ENCODE measurements at regions not wholly inside any gene's neighbourhood (a gene's known extent, or its start where the extent isn't known, plus 50 kb on each side); places are given as distances from the start of the nearest gene placed in this dataset.

DNA sequence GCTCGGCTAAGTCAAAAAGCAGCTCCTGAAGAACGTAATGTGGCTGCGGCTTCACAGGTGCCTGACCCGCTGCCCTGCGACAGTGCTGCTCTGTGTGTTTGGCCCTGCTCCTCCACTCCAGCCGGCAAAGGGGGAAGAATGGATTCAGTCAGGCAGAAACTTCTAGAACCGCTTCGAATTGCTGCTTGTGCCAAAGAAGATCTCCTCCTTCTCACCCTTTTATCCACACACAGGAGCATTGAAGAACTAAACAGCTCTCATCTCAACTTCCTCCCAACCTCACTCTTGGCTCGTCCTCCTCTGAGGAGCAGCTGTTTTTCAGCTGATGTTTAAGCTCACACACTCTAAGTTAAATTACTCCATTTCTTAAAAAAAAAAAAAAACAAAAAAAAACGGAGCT, 651.4 kb downstream of the INHBA start:
- Histone ChIP-seq H2AFZ (ENCODE audit: low read depth, low read length) (no peak overlapping the region), H3K27me3 (ENCODE audit: insufficient read depth, low read length) (no peaks in the 10 kb centered on the region), H3K4me3 (ENCODE audit: low read length) (no peak overlapping the region), H3K4me1 (ENCODE audit: insufficient read depth, low read length) (peaks cover 24% of the 10 kb centered on the region), H3K9me3 (ENCODE audit: low read length) (no peaks in the 10 kb centered on the region), H3K36me3 (ENCODE audit: insufficient read depth, low read length) (no peaks in the 10 kb centered on the region)

DNA sequence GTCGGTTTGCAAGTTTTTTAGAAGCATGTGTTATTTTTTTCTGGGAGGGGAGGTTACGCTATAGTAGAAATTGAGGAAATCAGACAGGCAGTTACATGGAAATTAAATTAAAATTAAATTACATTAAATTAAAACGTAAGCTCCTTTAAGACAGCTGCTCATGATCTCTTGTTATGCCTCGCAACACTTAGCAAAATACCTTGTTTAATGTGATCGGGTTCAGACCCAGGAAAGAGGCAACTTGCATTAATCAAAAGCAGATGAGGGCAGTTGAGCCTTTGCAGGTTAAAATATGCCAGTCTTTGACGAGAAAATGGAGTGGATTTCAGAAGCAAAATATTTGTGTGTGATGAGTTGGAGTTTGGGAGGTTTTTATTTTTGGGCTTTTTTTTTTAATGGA, 651.8 kb downstream of the INHBA start:
- H3K36me3 ChIP-seq (ENCODE audit: insufficient read depth, low read length), result no peaks in the 10 kb centered on the region
- H3K4me3 ChIP-seq (ENCODE audit: low read length), result no peak overlapping the region
- H2AFZ ChIP-seq (ENCODE audit: low read depth, low read length), result no peak overlapping the region
- peaks cover 24% of the 10 kb centered on the region for H3K4me1 ChIP-seq (ENCODE audit: insufficient read depth, low read length)
- no peaks in the 10 kb centered on the region for H3K27me3 ChIP-seq (ENCODE audit: insufficient read depth, low read length)
- no peaks in the 10 kb centered on the region for H3K9me3 ChIP-seq (ENCODE audit: low read length)

DNA sequence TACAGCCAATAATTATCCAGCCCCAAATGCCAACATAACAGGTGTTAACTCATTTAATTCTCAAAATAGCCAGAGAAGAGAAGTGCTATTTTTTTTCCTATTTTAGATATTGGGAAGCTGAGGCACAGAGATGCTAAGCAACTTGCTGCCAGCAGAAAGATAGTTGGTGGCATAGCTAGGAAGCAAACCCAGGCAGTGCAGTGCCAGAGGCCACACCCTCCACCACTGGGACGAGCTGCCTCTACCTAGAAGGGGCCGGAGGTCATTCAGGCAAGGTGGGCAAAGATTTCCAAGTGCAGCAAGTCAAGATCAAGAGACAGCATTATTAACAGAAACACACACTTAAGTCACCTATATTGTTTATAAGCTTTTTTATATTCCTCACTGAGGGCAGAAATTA, 654.1 kb downstream of the INHBA start:
- H3K4me3 ChIP-seq (ENCODE audit: low read length), result no peak overlapping the region
- H3K27me3 ChIP-seq (ENCODE audit: insufficient read depth, low read length), result no peaks in the 10 kb centered on the region
- peaks cover 24% of the 10 kb centered on the region for H3K4me1 ChIP-seq (ENCODE audit: insufficient read depth, low read length)
- peaks cover 3% of the 10 kb centered on the region for H3K9me3 ChIP-seq (ENCODE audit: low read length)
- no peaks in the 10 kb centered on the region for H3K36me3 ChIP-seq (ENCODE audit: insufficient read depth, low read length)
- no peak overlapping the region for H2AFZ ChIP-seq (ENCODE audit: low read depth, low read length)

DNA sequence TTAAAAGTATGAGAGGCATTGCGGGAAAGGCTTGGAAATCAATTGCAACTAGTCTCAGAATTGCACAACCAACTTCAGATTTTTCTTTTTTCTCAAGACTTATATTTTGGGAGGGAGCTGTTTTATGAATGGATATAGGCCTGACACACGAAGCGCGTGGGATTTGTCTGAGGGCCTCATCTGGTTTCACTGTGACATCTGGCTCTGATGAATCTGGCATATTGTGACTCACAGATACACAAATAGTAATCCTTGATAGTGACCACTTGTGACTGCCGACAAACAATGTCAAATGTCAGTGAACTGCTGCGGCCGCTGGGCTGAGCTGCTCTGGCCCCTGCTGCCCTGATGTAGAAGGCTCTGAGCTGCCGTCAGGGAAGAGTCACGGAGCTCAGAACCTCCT, 655.1 kb downstream of the INHBA start:
- H3K27me3 ChIP-seq (ENCODE audit: insufficient read depth, low read length), result no peaks in the 10 kb centered on the region
- H2AFZ ChIP-seq (ENCODE audit: low read depth, low read length), result no peak overlapping the region
- no peaks in the 10 kb centered on the region for H3K36me3 ChIP-seq (ENCODE audit: insufficient read depth, low read length)
- peaks cover 23% of the 10 kb centered on the region for H3K4me1 ChIP-seq (ENCODE audit: insufficient read depth, low read length)
- H3K4me3 ChIP-seq (ENCODE audit: low read length), result no peak overlapping the region
- H3K9me3 ChIP-seq (ENCODE audit: low read length), result peaks cover 3% of the 10 kb centered on the region

DNA sequence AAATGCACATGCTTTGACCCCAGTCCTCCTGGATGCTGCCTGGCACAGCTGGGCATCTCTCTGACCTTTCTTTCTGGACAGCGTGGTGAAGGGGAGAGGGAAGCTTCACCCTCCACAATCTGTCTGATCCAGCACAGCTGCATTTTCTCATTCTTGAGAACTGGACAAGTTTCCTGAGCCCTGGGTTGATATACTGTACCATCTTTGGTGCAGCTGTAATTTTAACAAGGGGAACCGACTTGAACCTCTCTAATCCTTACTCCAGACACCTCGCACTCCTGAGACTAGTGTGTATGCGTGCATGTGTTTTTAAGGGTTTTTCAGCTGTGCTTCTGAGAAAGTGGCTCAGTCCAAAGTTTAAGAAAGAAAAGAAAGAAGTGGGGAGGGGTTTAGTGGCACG, 655.7 kb downstream of the INHBA start:
- Histone ChIP-seq H3K4me1 (ENCODE audit: insufficient read depth, low read length) (peaks cover 17% of the 10 kb centered on the region), H3K9me3 (ENCODE audit: low read length) (peaks cover 3% of the 10 kb centered on the region), H2AFZ (ENCODE audit: low read depth, low read length) (no peak overlapping the region), H3K27me3 (ENCODE audit: insufficient read depth, low read length) (no peaks in the 10 kb centered on the region), H3K36me3 (ENCODE audit: insufficient read depth, low read length) (no peaks in the 10 kb centered on the region), H3K4me3 (ENCODE audit: low read length) (no peak overlapping the region)

DNA sequence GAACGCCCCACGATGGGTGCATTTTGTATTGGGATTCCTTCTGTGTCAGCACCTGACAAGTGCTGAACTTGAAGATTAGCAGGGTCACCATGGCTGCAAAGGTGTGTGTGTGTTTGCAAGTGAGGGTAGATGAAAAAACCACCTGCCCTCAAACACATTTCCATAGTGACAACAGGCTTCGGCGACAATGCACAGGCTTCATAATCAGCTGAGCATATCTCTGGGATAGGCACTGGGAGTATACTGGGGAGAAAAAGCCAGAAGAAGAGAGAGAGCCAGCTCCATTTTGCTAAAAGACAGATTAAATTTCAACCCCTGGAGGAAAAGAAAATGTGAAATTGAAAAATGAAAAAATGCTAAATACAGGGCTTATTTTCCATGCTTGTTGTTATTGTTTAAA, 656.1 kb downstream of the INHBA start:
- H3K4me3 ChIP-seq (ENCODE audit: low read length), result no peak overlapping the region
- peaks cover 13% of the 10 kb centered on the region for H3K4me1 ChIP-seq (ENCODE audit: insufficient read depth, low read length)
- H3K27me3 ChIP-seq (ENCODE audit: insufficient read depth, low read length), result no peaks in the 10 kb centered on the region
- H3K36me3 ChIP-seq (ENCODE audit: insufficient read depth, low read length), result no peaks in the 10 kb centered on the region
- peaks cover 3% of the 10 kb centered on the region for H3K9me3 ChIP-seq (ENCODE audit: low read length)
- no peak overlapping the region for H2AFZ ChIP-seq (ENCODE audit: low read depth, low read length)

DNA sequence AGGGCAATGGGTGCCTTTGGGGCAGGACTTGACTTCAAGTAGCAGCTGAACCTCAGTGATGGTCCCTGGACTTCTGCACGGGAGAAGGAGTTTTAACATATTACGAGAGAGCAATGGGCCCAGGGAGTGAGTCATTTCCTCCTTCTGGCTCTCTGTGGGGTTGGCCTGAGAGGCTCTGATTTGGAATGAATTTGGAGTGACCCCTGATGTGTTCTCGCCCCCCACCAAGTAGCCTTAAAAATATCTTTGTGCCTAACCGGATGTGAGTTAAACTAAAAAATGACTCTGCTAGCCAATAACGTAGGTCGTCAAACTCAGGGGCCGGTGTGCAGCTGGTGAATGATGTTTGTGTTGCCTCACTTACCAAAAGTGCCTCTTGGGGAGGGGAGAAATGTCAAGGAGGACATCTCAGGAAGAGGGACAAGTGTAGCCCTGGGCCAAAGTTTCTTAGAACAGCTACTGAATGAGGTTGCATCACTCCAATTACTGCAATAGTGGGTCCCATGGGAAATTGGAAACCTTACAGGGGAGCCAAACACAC, 656.6 kb downstream of the INHBA start:
- Histone ChIP-seq H3K36me3 (ENCODE audit: insufficient read depth, low read length) (no peaks in the 10 kb centered on the region), H2AFZ (ENCODE audit: low read depth, low read length) (no peak overlapping the region), H3K27me3 (ENCODE audit: insufficient read depth, low read length) (no peaks in the 10 kb centered on the region), H3K9me3 (ENCODE audit: low read length) (peaks cover 3% of the 10 kb centered on the region), H3K4me1 (ENCODE audit: insufficient read depth, low read length) (peaks cover 8% of the 10 kb centered on the region), H3K4me3 (ENCODE audit: low read length) (no peak overlapping the region)

DNA sequence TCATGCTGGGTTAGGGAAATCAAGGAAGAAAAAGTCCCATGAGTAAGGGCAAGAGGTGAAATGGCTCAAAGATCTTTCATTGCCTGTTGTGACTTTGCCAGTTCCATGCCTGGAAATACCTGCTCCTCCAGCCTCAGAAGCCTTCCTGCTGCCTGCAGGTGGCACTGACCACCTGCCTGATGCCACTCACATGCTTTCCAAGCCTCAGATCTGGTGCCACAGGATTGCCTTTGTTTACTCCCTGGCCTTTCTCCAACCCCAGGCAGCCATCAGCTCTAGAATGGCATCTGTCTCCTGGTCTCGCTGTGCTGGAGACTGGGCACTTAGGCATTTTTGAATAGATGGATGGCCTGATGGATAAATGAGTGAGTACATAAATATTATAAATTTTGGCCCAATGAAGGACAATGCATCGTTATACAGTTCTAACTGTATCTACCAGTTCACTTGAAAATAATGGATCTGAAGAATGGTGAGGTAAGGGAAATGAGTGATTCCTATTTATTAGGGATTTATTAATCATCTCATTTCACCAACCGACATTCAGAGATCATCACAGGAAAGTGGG, 657.2 kb downstream of the INHBA start:
- no peaks in the 10 kb centered on the region for H3K27me3 ChIP-seq (ENCODE audit: insufficient read depth, low read length)
- no peak overlapping the region for H2AFZ ChIP-seq (ENCODE audit: low read depth, low read length)
- no peaks in the 10 kb centered on the region for H3K36me3 ChIP-seq (ENCODE audit: insufficient read depth, low read length)
- no peak overlapping the region for H3K4me3 ChIP-seq (ENCODE audit: low read length)
- peaks cover 3% of the 10 kb centered on the region for H3K4me1 ChIP-seq (ENCODE audit: insufficient read depth, low read length)
- H3K9me3 ChIP-seq (ENCODE audit: low read length), result peaks cover 3% of the 10 kb centered on the region

DNA sequence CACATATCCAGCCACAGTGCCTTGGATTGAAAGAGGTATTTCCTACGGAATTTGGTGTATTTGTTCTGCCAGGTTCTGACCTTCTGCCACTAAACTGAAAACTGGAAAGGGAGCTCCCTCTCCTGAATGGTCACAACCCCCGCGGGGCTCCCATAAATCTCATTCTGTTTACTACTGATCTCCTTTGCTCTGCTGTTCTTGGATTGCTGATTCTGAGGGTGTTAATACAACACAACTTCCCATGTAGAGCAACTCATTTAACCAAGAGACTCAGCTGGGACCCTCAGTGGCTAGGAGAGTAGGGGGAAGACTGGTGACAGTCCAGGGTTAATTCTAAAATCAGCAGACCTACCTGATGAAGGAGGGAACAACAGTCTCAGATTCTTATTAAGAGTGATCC, 662.9 kb downstream of the INHBA start:
- H3K9me3 ChIP-seq (ENCODE audit: low read length), result peaks cover 3% of the 10 kb centered on the region
- no peak overlapping the region for H2AFZ ChIP-seq (ENCODE audit: low read depth, low read length)
- H3K27me3 ChIP-seq (ENCODE audit: insufficient read depth, low read length), result no peaks in the 10 kb centered on the region
- H3K36me3 ChIP-seq (ENCODE audit: insufficient read depth, low read length), result no peaks in the 10 kb centered on the region
- H3K4me1 ChIP-seq (ENCODE audit: insufficient read depth, low read length), result peaks cover 7% of the 10 kb centered on the region
- H3K4me3 ChIP-seq (ENCODE audit: low read length), result no peak overlapping the region

DNA sequence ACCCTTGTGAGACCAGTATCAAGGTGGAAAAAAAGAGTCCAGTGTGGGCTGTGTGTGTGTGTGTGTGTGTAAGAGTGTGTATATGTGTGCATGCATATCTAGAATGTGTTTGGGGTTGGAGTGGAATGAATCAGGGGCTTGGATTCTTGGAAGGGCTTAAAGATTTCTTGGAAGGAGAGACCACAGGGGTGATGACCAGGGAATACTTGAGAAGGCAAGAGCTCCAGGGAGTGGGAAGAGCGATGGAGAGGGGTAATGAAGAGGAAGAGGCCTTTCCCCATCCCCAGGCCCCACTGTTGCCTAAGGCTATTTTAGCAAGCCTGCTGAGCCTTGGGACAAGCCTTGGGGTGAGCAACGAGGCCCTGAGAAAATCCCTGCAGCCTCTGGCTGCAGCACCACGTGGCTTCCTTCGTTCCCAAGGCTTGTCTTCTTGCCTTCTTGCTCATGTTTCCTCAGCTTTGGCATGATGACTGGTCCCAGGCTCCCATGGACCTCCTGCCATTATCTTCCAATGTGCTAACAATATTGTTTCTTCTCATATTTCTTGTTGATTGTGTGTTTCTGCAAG, 663.4 kb downstream of the INHBA start:
- Histone ChIP-seq H3K9me3 (ENCODE audit: low read length) (peaks cover 3% of the 10 kb centered on the region), H3K27me3 (ENCODE audit: insufficient read depth, low read length) (no peaks in the 10 kb centered on the region), H2AFZ (ENCODE audit: low read depth, low read length) (no peak overlapping the region)

DNA sequence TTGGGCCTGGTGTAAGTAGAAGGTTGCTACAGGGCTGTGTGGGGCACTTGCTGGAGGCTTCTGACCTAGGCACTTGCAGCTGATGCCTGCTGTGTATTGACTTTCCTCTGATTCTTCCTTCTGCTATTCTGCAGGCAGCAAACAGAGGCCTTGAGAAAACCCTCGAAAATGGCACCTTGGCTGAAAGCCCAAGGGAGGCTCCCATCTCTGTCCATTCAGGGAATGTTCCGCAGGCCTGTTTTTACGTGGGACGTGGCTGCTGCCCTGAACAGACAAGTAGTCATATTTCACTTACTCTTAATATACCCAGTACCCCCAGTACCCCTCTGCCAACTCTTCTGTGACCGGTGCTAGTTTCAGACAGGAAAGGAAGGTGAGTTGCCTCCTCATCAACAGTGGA, 664.7 kb downstream of the INHBA start:
- Histone ChIP-seq H3K27me3 (ENCODE audit: insufficient read depth, low read length) (no peaks in the 10 kb centered on the region), H3K9me3 (ENCODE audit: low read length) (no peaks in the 10 kb centered on the region)

More for the DNA sequence above, 663.4 kb downstream of the INHBA start:
- H3K4me3 ChIP-seq (ENCODE audit: low read length), result no peak overlapping the region
- H3K36me3 ChIP-seq (ENCODE audit: insufficient read depth, low read length), result no peaks in the 10 kb centered on the region
- peaks cover 7% of the 10 kb centered on the region for H3K4me1 ChIP-seq (ENCODE audit: insufficient read depth, low read length)

DNA sequence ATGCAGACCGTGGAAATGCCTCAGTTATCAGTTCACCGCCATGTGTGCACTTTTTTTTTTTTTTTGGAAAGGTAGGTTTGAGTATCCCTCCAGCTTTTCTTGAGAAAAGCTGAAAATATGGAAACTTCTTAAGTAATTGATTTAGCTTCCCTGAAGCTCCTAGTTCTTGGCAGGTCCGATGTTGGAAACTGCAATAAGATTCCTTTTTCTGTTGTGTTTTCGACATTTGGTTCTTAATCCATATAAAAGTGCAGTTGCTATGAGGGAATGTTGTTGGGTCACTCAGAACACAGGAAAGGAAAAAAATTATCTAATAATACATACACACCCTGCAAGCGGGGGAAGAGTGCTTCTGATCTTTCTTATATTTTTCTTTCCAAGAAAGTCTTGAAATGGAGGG, 665.2 kb downstream of the INHBA start:
- no peak overlapping the region for H3K4me3 ChIP-seq (ENCODE audit: low read length)
- no peaks in the 10 kb centered on the region for H3K9me3 ChIP-seq (ENCODE audit: low read length)
- H3K27me3 ChIP-seq (ENCODE audit: insufficient read depth, low read length), result no peaks in the 10 kb centered on the region
- no peak overlapping the region for H2AFZ ChIP-seq (ENCODE audit: low read depth, low read length)
- no peaks in the 10 kb centered on the region for H3K36me3 ChIP-seq (ENCODE audit: insufficient read depth, low read length)
- H3K4me1 ChIP-seq (ENCODE audit: insufficient read depth, low read length), result peaks cover 10% of the 10 kb centered on the region

More for the DNA sequence above, 664.7 kb downstream of the INHBA start:
- Histone ChIP-seq H3K4me3 (ENCODE audit: low read length) (no peak overlapping the region), H2AFZ (ENCODE audit: low read depth, low read length) (no peak overlapping the region), H3K4me1 (ENCODE audit: insufficient read depth, low read length) (peaks cover 10% of the 10 kb centered on the region), H3K36me3 (ENCODE audit: insufficient read depth, low read length) (no peaks in the 10 kb centered on the region)

DNA sequence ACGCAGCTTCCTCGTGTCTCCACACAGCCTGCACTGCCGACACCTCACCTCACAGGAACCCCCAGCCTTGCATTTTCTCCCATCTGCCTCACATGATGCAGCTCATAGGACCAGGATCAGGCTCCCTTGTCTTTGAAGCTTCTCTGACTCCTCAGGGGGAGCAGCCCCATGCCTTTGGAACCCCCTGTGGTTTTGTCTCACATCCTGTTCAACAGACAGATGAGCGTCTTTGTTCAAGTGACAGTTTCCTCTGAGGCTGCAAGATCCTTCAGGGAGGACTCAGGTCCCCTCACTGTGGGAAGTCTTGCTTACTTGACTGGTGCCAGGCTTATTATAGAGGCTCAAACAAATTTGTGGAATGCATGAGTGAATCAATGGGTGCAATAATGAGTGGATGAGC, 667.1 kb downstream of the INHBA start:
- Histone ChIP-seq H3K36me3 (ENCODE audit: insufficient read depth, low read length) (no peaks in the 10 kb centered on the region), H2AFZ (ENCODE audit: low read depth, low read length) (no peak overlapping the region), H3K4me1 (ENCODE audit: insufficient read depth, low read length) (peaks cover 10% of the 10 kb centered on the region), H3K9me3 (ENCODE audit: low read length) (no peaks in the 10 kb centered on the region), H3K4me3 (ENCODE audit: low read length) (no peak overlapping the region), H3K27me3 (ENCODE audit: insufficient read depth, low read length) (no peaks in the 10 kb centered on the region)

DNA sequence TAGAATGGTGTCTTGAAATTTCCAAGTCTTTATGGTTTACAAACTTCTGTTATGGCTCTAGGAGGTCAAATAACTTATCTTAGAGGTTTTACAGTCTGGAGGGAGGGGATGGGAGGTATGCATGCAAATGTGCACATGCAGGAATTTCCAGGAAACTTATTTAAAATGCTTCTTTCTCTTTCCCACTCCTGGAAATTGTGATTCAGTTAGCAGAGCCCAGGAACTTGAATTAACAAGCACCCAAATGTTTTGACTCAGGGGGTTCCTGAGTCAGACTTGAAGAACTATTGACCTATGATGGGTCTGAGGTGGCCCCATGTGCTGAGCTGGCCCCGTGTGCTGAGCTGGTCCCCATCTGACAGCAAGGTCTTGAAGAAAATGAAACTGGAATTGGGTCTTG, 669.4 kb downstream of the INHBA start:
- Histone ChIP-seq H3K36me3 (ENCODE audit: insufficient read depth, low read length) (no peaks in the 10 kb centered on the region), H3K27me3 (ENCODE audit: insufficient read depth, low read length) (no peaks in the 10 kb centered on the region), H3K9me3 (ENCODE audit: low read length) (no peaks in the 10 kb centered on the region), H3K4me1 (ENCODE audit: insufficient read depth, low read length) (peaks cover 10% of the 10 kb centered on the region), H2AFZ (ENCODE audit: low read depth, low read length) (no peak overlapping the region), H3K4me3 (ENCODE audit: low read length) (no peak overlapping the region)

Data from neuron (in vitro differentiated cells).